NCI-H1694 treated with DMSO at 0.1 percent for 48 hours (cell line): ENCODE measurements at regions not wholly inside any gene's neighbourhood (a gene's known extent, or its start where the extent isn't known, plus 50 kb on each side); places are given as distances from the start of the nearest gene placed in this dataset.
"Not testable (repeated sequence)": the region's sequence is repeated elsewhere in the genome, so short reads cannot be mapped to it uniquely, and the experiment has no call there.

Source experiments
- DNase-seq: peaks from one replicate; lab custom pipeline; 2025; lab: John Stamatoyannopoulos, UW

- DNase-seq, result no peak
These were observed 1098.2 kb downstream of the MRPL39 start for GRCh38 chr21:24509131-24509530.

- DNase-seq, result no peak
These were observed 1120.3 kb downstream of the MRPL39 start for GRCh38 chr21:24486973-24487372.

- DNase-seq, result not testable (repeated sequence)
These were observed 1123.9 kb downstream of the MRPL39 start for GRCh38 chr21:24483361-24483760.

- DNase-seq, result no peak
These were observed 1136.4 kb downstream of the MRPL39 start for GRCh38 chr21:24470852-24471251.

GRCh38 chr21:24456358-24456757, 1150.9 kb downstream of the MRPL39 start:
- DNase-seq, result no peak

- no peak for DNase-seq
These were observed 1157.2 kb downstream of the MRPL39 start for GRCh38 chr21:24450119-24450518.

- no peak for DNase-seq
These were observed 1161.8 kb downstream of the MRPL39 start for GRCh38 chr21:24445517-24445916.

GRCh38 chr21:24444736-24445135, 1162.5 kb downstream of the MRPL39 start:
- DNase-seq, result no peak

- DNase-seq, result no peak
These were observed 1171.0 kb downstream of the MRPL39 start for GRCh38 chr21:24436236-24436635.

- no peak for DNase-seq
These were observed 1178.6 kb downstream of the MRPL39 start for GRCh38 chr21:24428591-24429199.

- no peak for DNase-seq
These were observed 1182.5 kb downstream of the MRPL39 start for GRCh38 chr21:24424776-24425175.

GRCh38 chr21:24423546-24423945, 1183.7 kb downstream of the MRPL39 start:
- no peak for DNase-seq

GRCh38 chr21:24420689-24421088, 1186.6 kb downstream of the MRPL39 start:
- DNase-seq, result no peak

- not testable (repeated sequence) for DNase-seq
These were observed 1187.6 kb downstream of the MRPL39 start for GRCh38 chr21:24419641-24420040.

- DNase-seq, result no peak
These were observed 1188.6 kb downstream of the MRPL39 start for GRCh38 chr21:24418671-24419070.

- DNase-seq, result no peak
These were observed 1195.9 kb downstream of the MRPL39 start for GRCh38 chr21:24411429-24411828.

GRCh38 chr21:24403221-24403620, 1204.1 kb downstream of the MRPL39 start:
- no peak for DNase-seq

- no peak for DNase-seq
These were observed 1211.9 kb downstream of the MRPL39 start for GRCh38 chr21:24395320-24395923.

GRCh38 chr21:24375201-24375600, 1232.1 kb downstream of the MRPL39 start:
- no peak for DNase-seq

GRCh38 chr21:24372506-24372905, 1234.8 kb downstream of the MRPL39 start:
- DNase-seq, result no peak

- no peak for DNase-seq
These were observed 1237.5 kb downstream of the MRPL39 start for GRCh38 chr21:24369746-24370145.

- no peak for DNase-seq
These were observed 1238.0 kb downstream of the MRPL39 start for GRCh38 chr21:24369278-24369677.

GRCh38 chr21:24367936-24368335, 1239.3 kb downstream of the MRPL39 start:
- no peak for DNase-seq

- no peak for DNase-seq
These were observed 1253.8 kb downstream of the MRPL39 start for GRCh38 chr21:24353492-24353891.
